Activated CD8-positive, alpha-beta memory T cell treated with anti-CD3 and anti-CD28 coated beads for 48 hours (primary cell): ENCODE measurements at regions not wholly inside any gene's neighbourhood (a gene's known extent, or its start where the extent isn't known, plus 50 kb on each side); places are given as distances from the start of the nearest gene placed in this dataset.
"Not testable (repeated sequence)": the region's sequence is repeated elsewhere in the genome, so short reads cannot be mapped to it uniquely, and the experiment has no call there.

Source experiments
- DNase-seq, 3 experiments: peaks; one replicate each; pipeline ENCODE4 v3.0.0-alpha.2; 2020; ENCODE audit warnings: low read depth in 2 of 3, low spot score in 2 of 3

- DNase-seq, result no peak
These were observed 451.0 kb downstream of the RNF144A start for GRCh38 chr2:7368211-7368610.

DNA sequence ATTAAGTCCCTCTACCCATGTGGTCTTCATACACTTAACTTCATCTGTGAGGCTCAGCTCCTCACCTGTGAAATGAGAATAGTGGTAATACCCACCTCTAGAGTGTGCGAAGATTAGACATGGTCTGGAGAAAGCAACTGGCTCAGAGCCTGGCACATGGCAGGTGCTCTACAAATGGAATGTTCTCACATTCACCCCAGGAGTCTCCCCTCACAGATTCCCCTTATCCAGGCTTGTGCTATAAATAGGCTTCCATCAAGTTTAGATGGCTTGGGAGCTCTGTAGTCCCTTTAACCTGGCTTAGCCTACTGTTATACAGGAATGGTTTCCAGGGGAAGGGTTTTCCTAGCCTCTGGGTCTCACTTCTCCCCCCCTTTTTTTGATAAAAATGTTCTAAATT, 455.9 kb downstream of the RNF144A start:
- no peak for DNase-seq

GRCh38 chr2:7375901-7376300, 458.7 kb downstream of the RNF144A start:
- DNase-seq, result no peak

GRCh38 chr2:7377916-7378569, 460.8 kb downstream of the RNF144A start:
- no peak for DNase-seq

DNA sequence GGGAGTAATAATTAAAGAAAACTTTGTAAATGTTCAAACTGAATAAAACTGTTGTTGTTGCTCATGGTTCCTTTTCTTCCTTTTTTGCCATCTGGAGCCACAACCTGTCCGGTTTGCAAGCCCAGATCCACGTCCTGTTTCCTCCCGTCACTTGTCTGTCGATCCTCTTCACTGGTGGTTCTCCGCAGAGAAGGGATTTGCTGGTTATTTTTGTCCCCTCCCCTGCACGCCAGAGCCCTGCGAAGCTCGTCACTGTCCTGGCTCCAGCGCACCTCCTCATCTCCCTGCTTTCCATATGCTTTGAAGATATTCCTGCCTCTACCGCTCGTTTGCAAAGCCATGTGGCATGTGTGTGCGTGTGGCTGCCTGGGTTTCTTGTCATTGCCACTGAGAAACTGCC, 461.4 kb downstream of the RNF144A start:
- DNase-seq, result no peak

DNA sequence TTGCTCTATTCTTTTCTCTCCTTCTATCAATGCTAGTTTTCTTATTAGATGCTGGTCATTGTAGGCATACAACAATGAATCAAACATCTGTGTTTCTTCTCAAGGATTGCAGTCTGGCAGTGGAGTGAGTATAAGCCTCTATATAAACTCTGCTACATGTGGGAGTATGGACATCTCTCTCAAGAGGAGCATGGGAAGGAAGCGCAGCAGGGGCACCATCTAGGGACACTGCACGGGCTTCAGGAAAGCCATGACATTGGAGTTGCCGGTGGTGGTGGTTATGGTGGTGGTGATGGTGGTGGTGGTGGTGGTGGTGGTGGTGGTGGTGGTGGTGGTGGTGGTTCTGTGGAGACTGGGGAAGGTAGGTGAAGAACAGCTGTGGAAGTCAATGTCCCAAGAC, 462.6 kb downstream of the RNF144A start:
- no peak for DNase-seq

- DNase-seq, result no peak
These were observed 467.6 kb downstream of the RNF144A start for GRCh38 chr2:7384773-7385349.

DNA sequence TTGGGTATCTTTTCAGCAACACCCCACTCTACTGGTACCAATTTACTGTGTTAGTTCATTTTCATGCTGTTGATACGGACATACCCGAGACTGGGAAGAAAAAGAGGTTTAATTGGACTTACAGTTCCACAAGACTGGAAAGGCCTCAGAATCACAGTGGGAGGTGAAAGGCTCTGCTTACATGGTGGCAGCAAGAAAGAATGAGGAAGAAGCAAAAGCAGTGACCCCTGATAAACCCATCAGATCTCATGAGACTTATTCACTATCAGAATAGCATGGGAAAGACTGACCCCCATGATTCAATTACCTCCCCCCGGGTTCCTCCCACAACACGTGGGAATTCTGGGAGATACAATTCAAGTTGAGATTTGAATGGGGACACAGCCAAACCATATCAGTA, 473.1 kb downstream of the RNF144A start:
- DNase-seq, result not testable (repeated sequence)

GRCh38 chr2:7392076-7392787, 475.0 kb downstream of the RNF144A start:
- DNase-seq, result no peak

- DNase-seq, result no peak
These were observed 477.0 kb downstream of the RNF144A start for GRCh38 chr2:7394195-7394594.

DNA sequence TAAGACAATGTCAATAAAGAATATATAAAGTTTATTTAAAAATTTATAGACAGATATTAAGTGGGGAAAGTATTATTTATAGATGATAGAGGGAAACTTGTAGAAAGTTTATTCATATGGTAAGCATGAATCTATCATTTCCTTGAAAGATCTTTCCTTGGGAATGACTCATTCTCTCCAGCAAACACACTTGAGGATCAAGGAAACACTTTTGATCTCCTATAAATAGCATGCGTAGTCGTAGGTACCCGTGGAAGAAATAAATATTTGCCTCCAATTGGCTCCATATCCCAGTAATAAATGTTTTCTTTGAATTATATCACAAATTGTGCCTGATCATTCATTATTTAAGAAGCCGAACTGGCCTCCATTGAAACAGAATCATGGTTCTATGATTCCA, 483.4 kb downstream of the RNF144A start:
- DNase-seq, result no peak

DNA sequence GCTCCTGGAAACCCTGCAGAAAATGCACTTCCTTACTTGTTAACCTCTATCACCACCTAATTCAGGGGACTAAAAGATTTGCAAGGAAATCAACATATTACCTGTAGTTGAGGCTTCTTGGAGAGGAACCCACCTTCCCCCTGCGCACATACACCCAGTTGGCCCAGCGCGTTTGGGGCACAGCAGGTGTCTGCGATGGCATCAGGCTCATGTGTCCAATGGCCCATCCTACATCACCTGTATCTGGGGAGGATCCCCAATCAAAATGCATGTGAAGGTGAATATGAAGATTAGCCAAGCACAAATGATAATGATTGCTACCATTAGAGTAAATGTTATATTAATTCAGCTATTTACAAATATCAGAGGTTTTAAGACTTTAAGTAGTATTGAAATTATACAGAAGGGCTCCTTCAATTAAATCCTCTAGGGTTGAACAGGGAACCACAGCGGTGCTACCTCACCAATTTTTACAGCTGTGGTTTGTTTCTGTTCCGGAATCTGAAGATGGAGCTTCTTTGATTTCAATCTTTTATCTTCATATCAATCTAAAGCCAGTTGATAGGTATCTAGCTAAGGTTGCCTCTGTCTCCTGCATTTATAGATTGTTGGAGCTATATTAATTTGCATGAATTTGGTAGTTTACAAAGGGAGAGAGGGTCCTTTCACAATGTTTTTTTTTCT, 486.0 kb downstream of the RNF144A start:
- no peak for DNase-seq

DNA sequence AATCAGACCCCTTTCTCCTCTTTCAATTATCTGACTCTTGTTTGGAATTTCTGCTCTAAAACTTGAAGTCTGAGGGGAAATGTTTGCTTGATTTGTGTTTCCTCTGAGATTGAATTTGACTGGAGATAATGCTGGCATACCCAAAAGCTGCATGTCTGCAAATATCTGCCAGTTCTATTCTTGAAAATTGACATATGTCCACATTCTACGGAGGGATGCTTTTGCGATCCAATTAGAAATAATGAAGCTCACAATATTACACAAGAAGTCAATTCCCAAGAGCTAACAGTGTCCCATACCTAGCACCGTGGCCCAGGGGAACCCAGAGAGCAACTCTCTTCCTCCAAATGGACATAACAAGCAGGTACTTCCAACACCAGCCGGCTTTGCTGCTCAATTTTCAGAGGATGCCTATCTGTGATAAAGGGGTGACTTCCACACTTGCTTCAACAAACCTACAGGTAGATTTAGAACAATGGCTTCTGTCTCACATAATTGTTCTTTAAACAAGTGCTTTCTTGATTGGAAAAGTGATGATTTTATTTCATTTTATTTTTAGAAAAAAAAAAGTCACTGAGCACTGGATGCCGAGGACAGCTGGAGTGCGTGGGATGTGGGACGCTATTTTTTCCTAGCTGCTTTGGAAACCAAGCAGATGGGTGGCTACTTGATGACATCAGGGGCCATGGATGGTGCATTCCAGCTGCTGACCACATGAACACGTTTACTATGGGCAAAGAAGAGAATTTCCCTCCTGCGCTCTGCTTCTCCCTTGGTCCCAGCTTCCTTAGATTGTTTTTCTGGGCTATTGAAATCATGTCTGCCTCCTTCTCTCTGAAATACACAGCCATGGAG, 488.9 kb downstream of the RNF144A start:
- no peak for DNase-seq

DNA sequence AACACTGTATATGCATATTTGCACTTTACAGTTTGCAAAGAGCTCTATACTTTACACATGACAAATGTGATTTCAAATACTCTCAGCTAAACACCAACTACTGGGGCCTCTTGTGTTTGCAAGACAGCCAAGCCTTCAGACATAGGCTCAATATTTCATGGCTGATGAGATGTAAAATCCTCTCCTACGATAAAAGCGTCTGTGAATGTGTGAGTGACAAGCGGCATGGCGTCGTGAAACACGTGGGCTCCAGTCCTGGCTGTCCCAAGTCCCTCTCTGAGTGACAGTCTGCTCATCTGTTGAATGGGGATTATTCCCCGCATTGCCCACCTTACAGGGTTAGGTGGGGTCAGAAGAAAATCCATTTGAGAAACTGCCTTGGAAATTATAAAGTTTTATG, 489.8 kb downstream of the RNF144A start:
- no peak for DNase-seq

- no peak for DNase-seq
These were observed 490.9 kb downstream of the RNF144A start for GRCh38 chr2:7407906-7408680.

DNA sequence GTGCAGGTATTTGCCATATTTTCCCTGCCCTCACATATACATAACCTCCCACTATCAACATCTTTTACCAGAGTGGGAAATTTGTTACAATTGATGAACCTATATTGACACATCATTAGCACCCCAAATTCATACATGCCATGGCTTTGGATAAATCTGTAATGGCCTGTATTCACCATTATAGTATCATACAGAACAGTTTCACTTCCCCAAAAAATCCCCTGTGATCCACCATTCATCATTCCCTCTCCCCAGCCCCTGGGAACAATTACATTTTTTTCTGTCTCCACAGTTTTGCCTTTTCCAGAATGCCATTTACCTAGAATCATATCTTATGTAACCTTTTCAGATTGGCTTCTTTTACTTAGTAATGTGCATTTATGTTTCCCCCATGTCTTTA, 494.5 kb downstream of the RNF144A start:
- DNase-seq, result no peak

DNA sequence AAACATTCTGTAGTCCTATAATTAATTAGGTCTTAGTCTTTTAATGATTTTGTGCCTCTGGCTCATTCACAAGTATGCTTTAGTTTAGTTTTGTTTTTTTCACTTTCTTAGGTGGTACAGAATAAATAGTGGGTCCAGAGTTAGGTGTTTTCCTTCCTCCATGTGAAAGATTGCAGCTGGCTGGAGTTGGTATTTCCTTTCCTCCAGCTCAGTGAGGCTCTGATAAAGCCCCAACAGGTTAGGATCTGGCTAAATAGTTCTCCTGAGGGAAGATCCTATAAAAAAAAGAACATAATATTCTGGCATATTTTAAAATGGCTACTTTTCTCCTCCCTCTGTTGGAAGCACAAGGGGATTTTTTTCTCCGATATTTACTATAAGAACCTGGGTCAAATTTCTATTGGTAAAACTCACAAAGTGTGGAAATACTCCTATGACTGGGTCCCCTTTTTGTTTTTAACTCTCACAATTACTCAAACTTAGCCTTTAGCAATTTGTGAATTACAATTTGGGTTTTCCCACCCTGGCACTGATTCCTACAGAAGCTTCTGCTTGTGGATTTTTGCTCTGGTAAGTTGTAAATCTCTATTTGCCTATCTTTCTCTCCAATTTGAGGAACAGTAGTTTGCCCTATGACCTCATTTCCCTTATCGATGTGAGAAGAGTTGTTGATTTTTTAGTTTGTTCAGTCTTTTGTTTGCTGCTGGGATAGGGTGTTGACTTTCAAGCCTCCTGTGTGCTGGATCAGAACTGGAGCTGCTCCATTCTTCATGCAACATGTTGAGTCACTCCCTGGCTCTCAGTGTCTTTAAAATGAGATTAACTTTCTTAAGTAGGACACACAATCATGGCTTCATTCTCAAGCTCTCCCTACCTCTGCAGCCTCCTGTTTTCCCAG, 500.9 kb downstream of the RNF144A start:
- no peak for DNase-seq

DNA sequence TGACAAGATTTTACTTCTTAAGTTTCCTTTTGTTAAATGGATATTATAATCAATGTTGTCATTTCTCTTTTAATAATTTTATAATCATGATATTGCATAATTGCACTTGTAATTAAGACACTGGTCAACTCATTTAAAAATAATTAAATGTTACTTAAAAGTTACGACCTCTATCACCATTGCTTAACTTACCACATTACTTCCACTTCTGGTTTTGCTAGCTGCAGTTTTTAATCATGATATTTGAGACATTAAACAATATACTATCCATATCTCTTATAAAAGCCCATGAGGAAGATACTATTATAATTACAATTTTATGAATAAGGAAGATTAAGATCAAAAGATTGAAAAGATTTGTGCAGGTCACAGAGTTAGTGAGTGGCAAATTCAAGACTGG, 502.0 kb downstream of the RNF144A start:
- no peak for DNase-seq

DNA sequence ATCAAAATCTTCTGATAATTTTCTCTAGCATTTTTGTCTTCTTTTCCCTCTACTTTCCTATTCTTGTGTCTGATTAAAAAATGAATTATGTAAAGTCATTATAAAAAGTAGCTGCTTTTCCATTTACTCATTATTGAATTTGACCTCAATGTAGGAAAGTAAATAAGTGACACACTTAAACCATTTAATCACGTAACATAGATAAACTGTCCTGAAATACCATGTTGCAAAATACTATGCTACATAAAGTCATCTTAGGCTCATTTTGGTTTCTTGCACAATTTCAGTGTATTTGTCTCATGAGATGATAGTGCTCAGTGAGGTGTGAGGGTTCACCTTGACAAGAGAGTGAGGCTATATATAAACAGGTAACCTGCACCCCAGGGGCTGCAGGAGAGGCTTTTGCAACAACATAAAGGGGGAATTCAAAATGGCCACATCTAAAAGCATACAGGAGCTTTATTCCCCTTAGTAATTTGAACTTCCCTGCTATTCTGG, 502.7 kb downstream of the RNF144A start:
- DNase-seq, result no peak
